NCI-H774 (cell line): ENCODE measurements at regions not wholly inside any gene's neighbourhood (a gene's known extent, or its start where the extent isn't known, plus 50 kb on each side); places are given as distances from the start of the nearest gene placed in this dataset.
"Not testable (repeated sequence)": the region's sequence is repeated elsewhere in the genome, so short reads cannot be mapped to it uniquely, and the experiment has no call there.

ENCODE experiments used
- DNase-seq: peaks from one replicate; lab custom pipeline; 2025; lab: John Stamatoyannopoulos, UW

DNA sequence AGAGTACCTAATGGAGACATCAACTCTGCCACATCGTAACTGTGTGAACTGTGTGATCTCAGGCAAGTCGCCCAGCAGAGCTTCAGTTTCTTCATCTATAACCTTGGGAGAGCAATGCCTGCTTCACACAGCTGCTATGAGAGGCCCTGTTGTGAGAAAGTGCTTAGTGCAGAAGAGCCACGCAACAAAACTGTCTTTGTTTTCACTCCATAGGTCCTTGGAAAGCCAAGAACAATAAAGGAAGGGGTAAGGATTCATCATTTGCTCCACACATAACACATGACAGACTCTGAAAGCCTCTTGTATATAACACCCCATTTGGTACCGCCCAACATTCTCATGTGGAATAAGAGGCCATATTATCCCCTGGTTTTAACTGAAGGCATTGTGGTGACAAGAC is 231.9 kb upstream of the ISX start:
- no peak for DNase-seq

DNA sequence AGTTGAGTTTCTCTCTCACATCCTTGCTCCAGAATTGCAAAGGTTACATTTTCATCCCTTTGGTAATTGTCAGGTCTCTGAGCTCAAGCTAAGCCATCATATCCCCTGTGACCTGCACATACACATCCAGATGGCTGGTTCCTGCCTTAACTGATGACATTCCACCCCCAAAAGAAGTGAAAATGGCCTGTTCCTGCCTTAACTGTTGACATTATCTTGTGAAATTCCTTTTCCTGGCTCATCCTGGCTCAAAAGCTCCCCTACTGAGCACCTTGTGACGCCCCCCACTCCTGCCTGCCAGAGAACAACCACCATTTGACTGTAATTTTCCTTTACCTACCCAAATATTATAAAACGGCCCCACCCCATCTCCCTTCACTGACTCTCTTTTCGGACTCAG is 231.4 kb upstream of the ISX start:
- not testable (repeated sequence) for DNase-seq

DNA sequence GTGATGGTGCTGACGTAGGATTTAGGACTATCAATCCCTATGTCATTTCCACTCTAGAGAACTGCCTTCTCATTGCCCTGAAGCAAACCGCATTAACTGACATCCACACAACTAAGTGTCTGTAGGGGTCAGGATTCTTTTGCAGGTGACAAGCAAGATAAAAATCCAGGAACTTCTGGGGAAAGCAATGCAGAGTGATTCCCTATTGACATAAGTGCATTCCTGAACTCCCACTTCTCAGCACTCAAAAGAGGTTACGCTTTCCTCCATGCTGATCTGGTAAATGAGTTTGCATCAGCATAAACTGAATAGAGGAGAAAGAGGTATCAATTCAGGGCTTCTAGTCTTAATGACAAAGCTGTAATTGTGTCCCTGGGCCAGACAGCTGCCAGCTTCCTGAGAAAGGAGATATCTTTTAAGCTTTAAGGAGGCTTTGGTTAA is 224.6 kb upstream of the ISX start:
- no peak for DNase-seq

DNA sequence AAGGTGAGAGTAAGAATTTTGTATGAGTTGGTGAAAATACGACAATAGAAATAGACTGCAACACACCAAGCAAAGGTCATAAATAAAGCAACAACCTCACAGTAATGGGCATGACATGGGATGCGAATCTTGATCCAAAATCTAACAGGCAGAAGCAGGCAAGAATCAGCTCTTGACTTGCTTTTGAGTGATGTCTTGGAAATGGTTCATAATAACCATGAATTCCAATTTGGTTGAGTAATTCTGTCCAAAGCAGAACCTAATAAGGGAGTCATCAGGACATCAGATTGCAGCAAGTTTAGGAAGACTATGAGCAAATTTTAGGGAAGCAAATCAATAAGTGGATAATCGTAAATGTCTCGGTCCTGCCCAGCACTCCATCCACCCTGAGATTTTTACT is 224.0 kb upstream of the ISX start:
- DNase-seq, result no peak

DNA sequence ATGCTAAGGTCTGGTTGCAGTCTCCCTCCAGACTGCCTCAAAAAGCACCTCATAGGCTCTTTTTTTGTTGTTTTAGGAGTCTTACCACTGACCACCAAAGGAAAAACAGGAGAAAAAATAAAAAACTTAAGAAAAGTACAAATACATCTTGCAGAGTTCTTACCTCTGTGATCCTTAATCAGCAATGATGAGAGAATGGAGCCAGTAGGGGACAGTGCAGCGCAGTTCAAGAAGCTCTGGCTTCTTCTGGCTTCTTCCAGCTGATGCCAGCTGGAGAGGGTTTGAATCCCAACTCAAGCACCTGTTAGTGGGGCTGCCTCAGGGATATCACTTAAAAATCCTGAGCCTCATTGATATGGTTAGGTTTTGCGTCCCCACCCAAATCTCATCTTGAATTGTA is 223.3 kb upstream of the ISX start:
- DNase-seq, result no peak

DNA sequence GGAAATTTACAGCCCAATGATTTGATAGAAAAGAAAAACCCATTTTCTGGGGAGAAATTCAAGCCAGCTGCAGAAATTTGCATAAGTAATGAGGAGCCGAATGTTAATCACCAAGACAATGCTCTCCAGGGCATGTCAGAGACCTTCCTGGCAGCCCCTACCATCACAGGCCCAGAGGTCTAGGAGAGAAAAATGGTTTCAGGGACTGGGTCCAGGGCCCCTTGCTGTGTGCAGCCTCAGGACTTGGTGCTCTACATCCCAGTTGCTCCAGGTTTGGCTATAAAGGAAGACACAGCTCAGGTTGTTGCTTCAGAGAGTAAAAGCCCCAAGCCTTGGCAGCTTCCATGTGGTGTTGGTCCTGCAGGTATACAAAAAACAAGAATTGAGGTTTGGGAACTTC is 222.2 kb upstream of the ISX start:
- DNase-seq, result not testable (repeated sequence)

DNA sequence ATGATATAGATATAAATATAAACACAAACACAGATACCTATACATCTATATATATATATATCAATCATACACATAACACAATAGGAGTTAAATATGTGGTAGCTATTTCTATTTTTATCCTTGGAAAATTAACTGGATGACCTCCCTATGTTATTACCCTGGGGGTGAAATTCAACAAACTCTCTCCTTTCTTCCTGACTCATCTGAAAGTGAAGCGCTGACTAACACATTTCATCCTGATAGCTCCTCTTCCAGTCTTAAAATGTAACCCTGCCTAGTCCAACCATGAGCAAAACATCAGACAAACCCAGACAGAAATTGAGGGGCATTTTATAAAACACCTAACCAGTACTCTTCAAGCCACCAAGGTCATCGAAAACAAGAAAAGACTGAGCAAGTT is 220.6 kb upstream of the ISX start:
- DNase-seq, result no peak

DNA sequence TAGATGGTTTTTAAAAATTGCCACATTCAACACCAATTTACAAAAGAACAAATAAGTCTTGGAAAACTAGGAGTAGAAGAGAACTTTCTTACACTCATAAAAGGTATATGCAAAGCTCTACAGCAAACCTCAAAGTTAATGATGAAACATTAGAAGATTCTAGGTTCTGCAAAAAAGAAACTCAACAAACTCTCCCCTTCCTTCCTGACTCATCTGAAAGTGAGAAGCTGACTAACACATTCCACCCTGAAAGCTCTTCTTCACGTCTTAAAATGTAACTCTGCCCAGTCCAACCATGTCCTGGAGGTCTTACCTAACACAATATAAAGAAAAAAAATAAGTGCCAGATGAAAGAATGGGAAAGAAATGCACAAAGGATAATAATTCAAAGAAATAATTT is 218.9 kb upstream of the ISX start:
- no peak for DNase-seq

DNA sequence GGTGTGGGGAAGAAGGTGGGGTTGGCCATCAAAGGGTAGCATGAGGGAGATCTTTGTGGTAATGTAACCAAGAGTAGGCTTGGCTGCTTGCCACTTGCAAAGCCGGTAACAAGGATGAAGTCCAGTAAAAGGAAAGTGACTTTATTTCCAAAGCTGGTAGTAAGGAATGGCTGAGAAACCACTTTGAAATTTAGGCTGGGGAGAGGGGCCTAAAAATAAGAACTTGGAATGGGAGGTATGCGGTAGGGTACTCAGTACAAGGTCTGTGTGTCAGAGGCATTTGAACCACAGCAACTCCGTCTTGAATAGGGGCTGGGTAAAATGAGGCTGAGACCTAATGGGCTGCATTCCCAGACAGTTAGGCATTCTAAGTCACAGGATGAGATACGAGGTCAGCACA is 216.0 kb upstream of the ISX start:
- no peak for DNase-seq

DNA sequence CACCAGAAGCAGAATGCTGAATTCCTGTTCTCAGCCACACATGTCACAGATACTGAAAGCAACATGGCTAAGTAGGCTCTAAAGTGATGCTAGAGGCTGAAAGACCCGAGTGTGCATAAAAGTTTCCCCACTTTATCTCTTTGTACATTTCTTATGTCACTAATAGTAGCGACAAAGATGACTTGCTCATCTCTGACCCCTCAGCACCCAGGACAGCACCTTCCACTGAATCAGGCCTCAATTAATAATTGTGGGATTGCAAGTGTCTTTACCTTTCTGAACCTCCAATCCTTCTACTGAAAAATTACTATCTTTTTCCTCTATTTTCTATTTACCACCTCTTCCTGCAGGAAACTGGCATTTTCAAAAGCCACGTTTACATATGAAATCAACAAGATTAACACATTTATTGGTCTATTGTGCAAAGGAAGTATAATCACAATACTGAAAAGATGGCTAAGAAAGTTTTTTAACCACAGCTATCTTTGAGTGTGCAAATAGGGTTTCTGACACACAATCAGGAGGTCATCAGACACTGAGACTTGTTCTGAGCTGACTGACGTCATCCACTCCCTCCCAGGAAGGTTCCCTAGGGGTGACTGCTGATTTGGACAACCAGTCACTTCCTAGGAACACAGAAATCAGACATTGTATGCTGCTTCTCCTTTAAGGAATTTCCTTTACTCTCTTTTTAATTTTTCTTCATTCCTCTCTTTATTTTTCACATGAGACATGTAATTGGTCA is 213.9 kb upstream of the ISX start:
- DNase-seq, result no peak

DNA sequence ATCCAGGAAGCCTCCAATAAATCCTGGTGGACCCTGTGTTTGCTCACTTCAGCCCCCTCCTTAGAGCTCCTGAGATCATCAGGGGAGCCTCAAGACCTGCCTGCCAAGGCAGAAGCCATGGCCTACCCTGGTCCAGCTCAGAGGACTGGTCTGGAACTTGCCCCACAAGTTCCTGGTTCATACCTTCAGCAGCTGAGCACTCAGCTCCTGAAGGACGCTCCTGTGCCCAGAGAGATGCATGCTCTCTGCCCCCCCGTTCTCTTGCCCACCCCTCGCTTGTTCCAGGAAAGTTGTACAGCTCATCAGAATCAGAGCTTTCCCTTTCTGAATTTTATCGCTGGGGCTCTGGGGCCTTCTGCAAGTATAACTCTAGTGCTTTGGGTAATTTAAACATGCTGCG is 210.5 kb upstream of the ISX start:
- DNase-seq, result no peak

DNA sequence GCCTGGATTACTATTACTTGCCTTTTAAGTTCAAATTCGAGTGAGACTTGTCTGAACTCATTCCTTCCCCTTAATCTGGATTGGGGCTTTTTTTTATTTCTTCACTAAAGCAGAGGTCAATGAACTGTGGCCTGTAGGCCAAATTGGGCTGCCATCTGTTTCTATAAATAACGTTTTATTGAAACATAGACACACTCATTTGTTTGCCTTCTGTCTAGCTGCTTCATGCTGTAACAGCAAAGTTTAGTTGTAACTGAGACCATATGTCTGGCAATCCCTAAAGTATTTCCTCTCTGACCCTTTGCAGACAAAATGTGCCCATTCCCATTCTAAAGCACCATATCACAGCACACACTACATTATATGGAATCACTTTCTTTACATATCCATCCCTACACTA is 207.9 kb upstream of the ISX start:
- DNase-seq, result no peak

DNA sequence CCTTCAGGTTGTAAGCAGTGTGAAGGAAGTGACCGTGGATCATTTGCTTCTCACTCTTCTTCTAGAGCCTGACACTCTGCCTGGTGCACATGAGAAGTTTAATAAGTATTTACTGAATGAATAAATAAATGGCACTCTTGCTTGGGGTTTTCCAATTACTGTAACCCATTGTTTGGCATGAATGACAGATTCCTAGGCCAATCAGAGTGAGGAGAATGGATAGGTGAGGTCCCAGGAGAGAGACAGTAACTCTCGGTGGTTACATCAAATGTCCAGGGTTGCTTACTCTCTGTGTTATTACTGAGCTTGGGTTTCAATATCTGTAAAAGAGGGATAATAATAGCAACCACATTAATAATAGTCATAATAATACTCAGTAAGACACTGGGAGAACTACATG is 204.2 kb upstream of the ISX start:
- no peak for DNase-seq

DNA sequence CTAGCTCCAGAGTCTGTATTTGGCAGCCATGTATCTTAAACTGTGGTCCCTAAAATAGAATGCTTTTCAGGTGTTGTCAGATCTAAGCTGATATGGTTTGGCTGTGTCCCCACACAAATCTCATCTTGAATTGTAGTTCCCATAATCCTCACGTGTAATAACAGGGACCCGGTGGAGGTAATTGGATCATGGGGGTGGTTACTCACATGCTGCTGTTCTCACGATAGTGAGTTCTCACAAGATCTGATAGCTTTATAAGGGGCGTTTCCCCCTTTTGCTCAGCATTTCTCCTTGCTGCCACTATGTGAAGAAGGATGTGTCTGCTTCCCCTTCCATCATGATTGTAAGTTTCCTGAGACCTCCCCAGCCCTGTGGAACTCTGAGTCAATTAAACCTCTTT is 199.9 kb upstream of the ISX start:
- no peak for DNase-seq

DNA sequence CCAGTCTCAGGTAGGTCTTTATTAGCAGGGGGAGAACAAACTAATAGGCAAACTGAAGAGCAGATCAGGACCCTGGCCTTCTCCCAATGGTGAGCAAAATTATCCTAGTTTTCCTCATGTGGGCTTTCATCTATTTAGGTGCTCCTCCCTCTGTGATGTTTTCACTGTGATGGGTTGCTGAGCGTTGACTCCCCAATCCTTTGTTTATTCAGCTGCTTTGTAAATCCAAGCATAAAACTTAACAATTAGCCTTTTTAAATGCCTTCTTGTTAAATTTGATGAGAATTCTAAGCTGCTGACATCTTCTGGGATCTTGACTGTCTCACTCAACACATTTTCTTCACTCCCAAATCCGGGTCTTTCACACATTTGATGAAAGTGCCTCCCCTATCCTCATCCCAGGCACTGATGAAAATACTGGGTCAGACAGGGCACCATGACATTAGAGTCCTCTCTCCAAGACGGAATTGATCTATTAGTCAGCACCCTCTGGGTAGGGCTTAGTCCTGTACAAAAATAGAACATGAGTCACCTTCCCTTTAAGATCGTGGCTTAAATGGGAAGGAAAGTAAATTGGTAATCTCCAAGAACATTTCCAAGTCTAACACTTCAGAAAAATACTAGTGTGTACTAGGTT is 199.3 kb upstream of the ISX start:
- DNase-seq, result no peak

DNA sequence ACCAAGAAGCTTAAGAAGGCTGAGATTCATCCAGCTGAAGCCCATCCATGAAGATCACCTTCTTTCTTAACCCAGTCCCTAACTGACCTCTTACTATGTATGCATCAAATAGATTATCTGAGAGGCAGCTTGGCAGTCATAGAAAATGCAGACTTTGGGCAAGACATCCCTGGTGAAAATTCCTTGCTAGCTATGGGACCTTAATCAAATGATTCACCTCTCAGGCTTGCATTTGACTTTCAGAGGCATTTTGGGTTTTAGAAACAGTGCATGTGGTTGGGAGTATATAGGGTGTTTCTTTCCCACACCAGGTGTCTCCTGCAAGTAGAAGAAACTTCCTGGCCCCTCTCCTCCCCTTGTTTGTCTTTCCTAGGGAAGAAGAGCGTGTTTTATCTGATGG is 188.5 kb upstream of the ISX start:
- no peak for DNase-seq

DNA sequence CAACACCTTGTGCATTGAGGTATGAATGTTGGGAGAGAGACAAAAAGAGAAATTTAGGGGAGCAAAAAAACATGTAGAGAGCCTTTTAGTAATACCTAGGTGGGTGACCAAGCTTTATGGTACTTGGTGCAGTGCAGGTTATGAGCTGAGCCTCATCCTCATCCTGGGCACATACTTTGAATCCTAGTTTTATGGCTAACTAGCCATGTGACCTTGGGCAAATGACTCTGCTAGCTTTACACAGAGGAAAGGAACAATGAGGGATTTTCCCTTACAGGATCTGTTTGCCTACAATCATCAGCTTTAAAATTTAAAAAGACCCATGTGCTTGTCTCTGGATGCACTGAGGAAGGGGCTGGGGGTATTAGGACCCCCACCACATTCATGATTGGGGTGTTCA is 187.8 kb upstream of the ISX start:
- no peak for DNase-seq

DNA sequence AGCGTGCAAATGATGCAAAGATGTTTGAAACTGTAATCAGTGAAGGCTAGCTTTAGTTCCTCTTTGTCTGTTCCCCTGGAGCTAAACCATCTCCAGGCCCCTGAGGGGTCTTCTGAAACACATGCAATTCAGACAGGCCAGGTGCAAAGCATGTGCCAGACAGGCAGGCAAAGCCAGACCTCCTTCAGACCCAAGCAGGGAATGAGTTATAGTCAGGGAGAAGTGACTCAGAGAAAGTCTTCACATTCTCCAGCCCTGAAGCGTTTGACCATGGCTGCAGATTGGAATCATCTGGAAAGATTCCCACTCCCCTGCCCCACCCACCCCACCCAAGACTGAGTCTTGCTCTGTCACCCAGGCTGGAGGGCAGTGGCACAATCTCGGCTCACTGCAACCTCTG is 187.0 kb upstream of the ISX start:
- no peak for DNase-seq

DNA sequence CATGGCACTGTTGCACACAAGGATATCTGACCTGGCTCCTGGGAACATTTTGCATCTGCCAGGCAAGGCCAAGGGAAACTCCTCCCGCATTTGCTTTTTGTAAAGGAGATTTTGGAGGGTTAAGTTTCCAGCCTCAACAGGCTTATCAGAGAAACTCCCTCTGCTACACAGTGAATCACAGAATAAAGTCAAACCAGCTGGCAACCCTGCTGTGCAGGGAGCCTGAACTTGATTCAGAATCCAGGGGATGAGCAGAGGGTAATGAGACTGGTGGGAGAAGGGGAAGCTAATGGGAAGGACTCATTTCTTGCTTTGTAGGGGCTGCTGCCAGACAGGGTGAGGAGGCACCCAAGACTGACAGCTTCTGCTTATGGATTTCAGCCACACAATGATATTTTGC is 185.3 kb upstream of the ISX start:
- DNase-seq, result no peak

DNA sequence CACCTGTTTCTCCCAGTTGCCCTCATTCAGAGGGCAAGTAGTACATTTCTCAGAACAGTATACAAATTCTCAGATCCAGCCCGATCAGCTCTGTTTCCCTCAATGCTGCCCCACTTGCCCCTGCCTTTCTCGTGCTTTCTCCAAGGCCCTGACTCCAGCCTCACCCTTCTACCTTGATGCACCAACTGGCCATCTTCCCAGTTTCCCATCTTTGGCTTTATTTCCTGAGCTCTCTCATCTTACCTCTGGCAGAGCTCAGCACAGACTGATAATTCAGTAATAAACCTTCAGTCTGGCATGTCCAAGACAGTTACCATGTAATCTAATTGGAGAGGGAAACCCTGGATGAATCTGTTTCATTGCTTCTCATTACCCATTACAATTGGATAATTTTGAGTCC is 184.5 kb upstream of the ISX start:
- DNase-seq, result no peak

DNA sequence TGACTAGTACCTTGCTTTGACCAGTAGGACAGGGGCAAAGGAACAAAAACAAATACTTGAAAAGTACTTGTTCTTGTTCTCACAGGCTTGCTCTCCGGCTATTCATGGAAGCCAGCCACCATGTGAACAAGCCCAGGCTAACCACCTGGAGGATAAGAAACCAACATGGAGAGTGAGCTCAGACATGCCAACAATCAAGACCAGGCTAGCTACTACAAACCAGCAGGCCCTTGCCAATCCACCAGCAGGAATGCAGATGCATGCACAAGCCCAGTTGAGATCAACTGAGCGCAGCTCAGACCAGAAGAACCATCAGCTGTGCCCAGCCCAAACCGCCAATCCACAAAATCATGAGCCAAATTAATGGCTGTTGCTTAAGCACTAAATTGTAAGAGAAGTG is 180.1 kb upstream of the ISX start:
- no peak for DNase-seq

DNA sequence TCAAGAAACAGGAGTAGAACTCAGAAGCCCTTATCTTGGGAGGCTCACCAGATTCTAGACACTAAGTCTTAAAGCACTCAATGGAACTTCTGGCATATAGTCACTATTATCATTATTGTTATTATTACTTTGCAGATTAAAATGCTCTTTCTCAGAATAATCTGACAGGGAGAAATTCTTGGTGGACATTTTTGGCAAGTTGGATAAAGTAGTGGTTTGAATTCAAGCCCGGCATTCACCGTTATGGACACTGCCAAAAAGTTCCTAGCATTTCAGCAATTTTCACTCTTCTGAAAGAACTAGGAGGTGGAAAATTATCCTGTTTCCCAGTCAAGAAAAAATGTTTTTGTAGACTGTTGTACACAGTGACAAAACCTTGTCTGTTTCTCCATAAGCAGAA is 179.6 kb upstream of the ISX start:
- no peak for DNase-seq

DNA sequence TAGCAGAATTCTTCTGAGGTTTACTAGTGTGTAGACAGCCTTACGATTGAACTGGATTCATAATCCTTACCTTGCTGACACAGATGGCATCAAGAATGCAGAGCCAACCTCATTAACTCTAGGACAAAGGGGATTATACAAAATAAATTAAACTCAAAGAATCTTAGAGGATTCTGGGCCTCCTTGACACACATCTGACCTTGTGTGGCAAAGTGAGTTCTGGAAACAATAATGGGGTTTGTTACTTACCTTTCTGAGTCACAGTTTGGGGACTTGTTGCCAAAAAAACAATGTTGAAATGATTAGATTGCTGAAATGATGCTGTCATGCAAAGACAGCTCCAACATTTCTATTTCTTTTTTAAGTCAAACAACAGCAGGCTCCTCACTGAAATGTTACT is 179.1 kb upstream of the ISX start:
- DNase-seq, result no peak

DNA sequence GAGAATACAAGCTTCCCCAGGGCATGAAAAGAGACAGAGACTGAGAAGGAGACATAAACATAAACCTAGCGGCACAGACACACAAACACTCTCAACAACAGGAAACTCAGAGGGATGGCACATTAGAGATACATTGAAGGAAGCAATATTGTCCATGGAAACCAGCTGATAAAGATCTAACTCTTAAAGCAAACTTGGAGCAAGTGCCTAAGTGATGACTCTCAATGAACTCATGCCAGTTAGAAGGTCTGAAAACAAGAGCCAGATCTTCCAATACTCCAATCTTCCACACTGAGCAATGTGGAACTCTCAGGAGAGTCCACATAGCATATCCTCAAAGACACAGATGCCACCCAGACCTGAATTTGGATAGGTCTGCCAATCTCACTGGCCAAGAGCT is 168.8 kb upstream of the ISX start:
- DNase-seq, result no peak
